Activated naive CD4-positive, alpha-beta T cell treated with anti-CD3 and anti-CD28 coated beads, Interleukin-2, amount 10 ng/mL, durations not matched to agents 7 days and 5 days (primary cell): ENCODE measurements at regions not wholly inside any gene's neighbourhood (a gene's known extent, or its start where the extent isn't known, plus 50 kb on each side); places are given as distances from the start of the nearest gene placed in this dataset.
A peak's percentile ranks its signal among the peaks of the same experiment; 100 is the strongest.

ENCODE experiments used
- CTCF ChIA-PET: fragments of 350-600 bp; sonication (Branson Sonifier 250); formaldehyde crosslinking; loops from one replicate; lab custom pipeline; 2021; ENCODE audit warnings: antibody characterized with exemption; lab: Charles Lee
- DNase-seq: peaks from one replicate; pipeline ENCODE4 v3.0.0-alpha.2; 2020
- H3K27ac Mint-ChIP-seq: one replicate; pipeline ENCODE4 v1.8.0; 2021; ENCODE audit warnings: mild to moderate bottlenecking, moderate library complexity, mixed read lengths
- H3K27me3 Mint-ChIP-seq: one replicate; pipeline ENCODE4 v1.8.0; 2021; ENCODE audit warnings: mild to moderate bottlenecking, mixed read lengths
- H3K36me3 Mint-ChIP-seq: one replicate; pipeline ENCODE4 v1.8.0; 2021; ENCODE audit warnings: mixed read lengths
- H3K4me1 Mint-ChIP-seq: one replicate; pipeline ENCODE4 v1.8.0; 2021; ENCODE audit warnings: mixed read lengths
- H3K4me3 Mint-ChIP-seq: one replicate; pipeline ENCODE4 v1.8.0; 2021; ENCODE audit warnings: mild to moderate bottlenecking, moderate library complexity, mixed read lengths
- H3K9me3 Mint-ChIP-seq: one replicate; pipeline ENCODE4 v1.8.0; 2021; ENCODE audit warnings: mixed read lengths

DNA sequence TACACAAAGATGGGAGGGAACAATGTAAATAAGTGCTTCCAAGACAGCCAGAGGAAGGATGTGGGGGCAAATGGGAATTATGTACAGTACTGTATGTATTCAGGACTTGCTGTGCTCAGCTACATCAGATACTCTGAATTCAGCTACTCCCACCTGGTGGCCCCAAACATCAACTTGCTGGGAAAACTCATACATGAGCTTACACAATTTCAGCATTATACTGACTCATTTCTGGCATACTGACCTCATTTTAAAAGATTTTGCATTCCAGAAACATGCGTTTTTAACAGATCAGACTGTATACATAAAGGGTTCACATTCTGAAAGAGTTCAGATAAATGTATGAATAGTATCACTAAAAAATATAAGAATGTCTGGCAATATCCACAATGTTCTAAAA lies 59.7 kb downstream of the GPX5 start:
- Mint-ChIP-seq H3K4me3 (no peak overlapping the region), H3K36me3 (peaks cover 13% of the 10 kb centered on the region), H3K9me3 (peaks cover 2% of the 10 kb centered on the region), H3K27ac (no peak overlapping the region), H3K4me1 (peaks cover 35% of the 10 kb centered on the region), H3K27me3 (peaks cover 47% of the 10 kb centered on the region)
- no peak for DNase-seq
- CTCF ChIA-PET, result interaction anchor here (2.1 to 2.6 kb wide), 2 partner anchors 89 to 230 kb away, joined by 7 to 8 read pairs; no protein-coding TSS in a partner anchor

DNA sequence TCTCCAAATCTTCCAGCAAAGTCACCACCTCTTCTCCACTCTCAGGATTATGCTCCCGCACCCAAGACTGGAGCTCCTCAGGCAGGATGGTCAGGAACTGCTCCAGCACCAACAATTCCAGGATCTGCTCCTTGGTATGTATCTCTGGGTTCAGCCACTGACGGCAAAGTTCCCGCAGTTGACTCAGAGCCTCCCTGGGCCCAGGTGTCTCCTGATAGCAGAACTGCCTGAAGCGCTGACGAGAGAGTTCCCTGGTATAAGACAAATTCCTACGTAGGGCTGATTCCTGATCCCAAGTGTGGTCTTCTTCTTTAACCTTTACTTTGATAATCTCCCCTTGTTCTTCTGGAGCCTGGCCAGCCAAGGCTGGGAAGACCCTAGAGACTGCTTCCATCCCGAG lies 60.6 kb downstream of the GPX5 start:
- no peak overlapping the region for H3K27ac Mint-ChIP-seq
- no peak for DNase-seq
- peaks cover 55% of the 10 kb centered on the region for H3K27me3 Mint-ChIP-seq
- peaks cover 2% of the 10 kb centered on the region for H3K9me3 Mint-ChIP-seq
- H3K4me1 Mint-ChIP-seq, result peaks cover 35% of the 10 kb centered on the region
- CTCF ChIA-PET, result interaction anchor here (2.6 kb wide), 1 partner anchor 231 kb away, joined by 8 read pairs; no protein-coding TSS in a partner anchor
- peaks cover 13% of the 10 kb centered on the region for H3K36me3 Mint-ChIP-seq
- H3K4me3 Mint-ChIP-seq, result peak overlapping the region; percentile 74

DNA sequence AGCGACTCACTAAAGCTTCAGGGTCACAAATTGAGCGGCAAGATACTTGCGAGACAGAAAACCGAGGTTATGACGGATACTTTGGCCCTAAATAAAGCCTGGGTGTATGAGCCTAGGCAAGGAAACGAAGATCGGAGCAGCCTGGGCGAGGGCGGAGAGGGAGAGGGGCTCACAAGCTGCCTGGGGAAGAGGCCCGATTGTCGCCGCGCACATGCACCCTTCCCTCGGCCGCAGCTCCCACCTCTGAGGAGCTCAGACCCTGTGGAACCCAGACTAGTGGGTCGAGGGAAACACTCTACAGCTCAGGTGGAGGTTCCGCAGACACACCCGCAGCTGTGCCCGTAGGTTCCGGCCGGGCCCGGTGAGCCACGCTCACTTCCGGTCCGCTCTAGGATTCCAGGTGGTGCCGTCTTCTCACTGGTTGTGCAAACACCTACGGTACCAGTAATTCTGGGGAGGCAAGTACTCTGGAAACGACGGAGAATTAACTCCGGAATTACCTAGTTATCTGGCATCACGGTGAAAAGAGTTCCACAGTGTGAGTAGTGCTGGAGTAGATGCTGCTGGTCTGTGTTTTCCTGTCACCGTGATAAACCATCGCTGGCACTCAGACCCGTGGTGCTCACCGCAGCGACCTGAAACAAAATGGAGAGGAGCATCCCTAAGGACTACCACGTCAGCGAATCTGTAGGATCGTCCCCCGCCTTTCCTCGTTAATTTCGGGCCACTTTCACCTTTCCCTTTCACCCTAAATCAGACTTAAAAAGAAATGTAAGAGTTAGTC lies 61.5 kb downstream of the GPX5 start:
- H3K27ac Mint-ChIP-seq, result no peak overlapping the region
- peaks cover 2% of the 10 kb centered on the region for H3K9me3 Mint-ChIP-seq
- peak overlapping the region; percentile 74 for H3K4me3 Mint-ChIP-seq
- DNase-seq, result peak; percentile 68
- peaks cover 35% of the 10 kb centered on the region for H3K4me1 Mint-ChIP-seq
- H3K27me3 Mint-ChIP-seq, result peaks cover 61% of the 10 kb centered on the region
- CTCF ChIA-PET, result interaction anchor here (0.9 to 2.6 kb wide), 2 partner anchors 20 to 232 kb away, joined by 4 to 8 read pairs; no protein-coding TSS in a partner anchor
- H3K36me3 Mint-ChIP-seq, result peaks cover 13% of the 10 kb centered on the region

DNA sequence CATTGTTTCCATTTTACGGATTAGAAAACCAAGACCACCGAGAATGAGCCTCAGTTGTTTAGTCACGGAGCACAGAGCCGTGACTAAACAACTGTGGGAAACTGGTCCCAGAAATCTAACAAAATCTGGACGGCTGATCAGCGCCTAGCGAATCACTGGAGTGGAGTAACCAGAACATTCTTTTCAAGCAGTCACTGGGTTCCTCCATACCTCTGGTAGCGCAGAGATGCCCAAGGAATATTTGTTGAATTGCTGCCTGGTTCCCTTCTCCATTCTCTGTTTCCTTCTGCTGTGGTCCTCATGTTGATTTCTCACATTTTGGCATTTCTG lies 62.0 kb downstream of the GPX5 start:
- Mint-ChIP-seq H3K9me3 (peaks cover 2% of the 10 kb centered on the region), H3K4me3 (peak overlapping the region; percentile 74), H3K27ac (no peak overlapping the region), H3K27me3 (peaks cover 65% of the 10 kb centered on the region), H3K36me3 (peaks cover 13% of the 10 kb centered on the region), H3K4me1 (peaks cover 35% of the 10 kb centered on the region)
- no peak for DNase-seq
- CTCF ChIA-PET, result no interaction called here

DNA sequence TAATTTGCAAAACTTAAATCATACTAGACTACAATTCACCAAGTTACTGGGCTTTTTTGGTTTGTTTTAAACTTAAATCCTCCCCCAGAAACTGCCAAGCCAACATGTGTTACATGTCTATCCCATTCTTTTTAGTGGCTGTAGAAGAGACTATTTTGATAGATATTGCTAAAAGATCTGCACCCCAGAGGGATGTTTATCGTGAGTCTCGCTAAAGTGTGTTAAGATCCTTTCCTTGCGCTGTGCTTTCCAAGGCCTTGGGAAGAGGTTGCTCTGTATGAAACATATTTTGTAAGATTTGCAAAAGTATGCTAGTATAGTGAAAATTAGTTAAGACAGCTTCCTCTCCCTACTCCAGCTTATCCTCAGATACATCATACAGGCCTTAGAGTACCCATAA lies 63.0 kb downstream of the GPX5 start:
- Mint-ChIP-seq H3K4me3 (peak overlapping the region; percentile 0), H3K4me1 (peaks cover 35% of the 10 kb centered on the region)

DNA sequence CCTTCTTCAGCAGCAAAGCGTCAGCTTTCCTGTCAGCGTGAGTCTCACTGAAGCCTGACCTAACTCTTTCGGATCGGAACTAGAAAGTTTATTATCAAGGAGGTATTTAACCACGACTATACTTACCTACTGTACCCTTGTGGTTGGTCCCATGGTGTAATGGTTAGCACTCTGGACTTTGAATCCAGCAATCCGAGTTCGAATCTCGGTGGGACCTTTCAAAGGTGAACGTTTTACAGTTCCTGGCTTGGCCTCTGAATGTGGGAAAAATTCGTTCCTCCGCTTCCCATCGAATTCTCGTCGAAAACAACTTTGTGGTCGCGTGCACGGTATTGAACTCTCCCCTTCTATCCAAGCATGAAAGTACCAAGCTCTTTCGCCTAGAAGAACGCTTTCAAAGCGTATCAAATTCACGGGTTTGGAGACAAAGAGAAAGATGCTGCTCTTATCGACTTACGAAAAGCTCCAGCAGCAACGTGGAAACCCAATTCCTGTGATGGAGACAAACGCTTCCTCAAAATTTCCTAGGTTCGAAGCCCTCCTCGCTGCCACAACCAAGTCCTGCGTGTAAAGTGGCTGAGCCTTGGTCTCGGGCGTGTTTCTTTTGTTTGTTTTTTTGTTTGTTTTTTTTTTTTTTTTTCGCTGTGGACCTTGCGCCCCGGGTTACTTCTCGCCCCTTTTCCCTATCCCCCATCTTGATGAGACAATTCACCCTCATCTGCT lies 63.7 kb downstream of the GPX5 start:
- Mint-ChIP-seq H3K9me3 (peaks cover 2% of the 10 kb centered on the region), H3K27ac (peak overlapping the region; percentile 79), H3K36me3 (peaks cover 13% of the 10 kb centered on the region), H3K4me1 (peaks cover 35% of the 10 kb centered on the region), H3K4me3 (peak overlapping the region; percentile 29), H3K27me3 (peaks cover 70% of the 10 kb centered on the region)
- peak; percentile 37 for DNase-seq
- CTCF ChIA-PET, result interaction anchor here (0.6 kb wide), 1 partner anchor 49 kb away, joined by 4 read pairs; no protein-coding TSS in a partner anchor

More for the DNA sequence above, 63.0 kb downstream of the GPX5 start:
- no peak for DNase-seq
- Mint-ChIP-seq H3K27me3 (peaks cover 64% of the 10 kb centered on the region), H3K27ac (no peak overlapping the region), H3K9me3 (peaks cover 2% of the 10 kb centered on the region), H3K36me3 (peaks cover 13% of the 10 kb centered on the region)
- CTCF ChIA-PET, result no interaction called here

DNA sequence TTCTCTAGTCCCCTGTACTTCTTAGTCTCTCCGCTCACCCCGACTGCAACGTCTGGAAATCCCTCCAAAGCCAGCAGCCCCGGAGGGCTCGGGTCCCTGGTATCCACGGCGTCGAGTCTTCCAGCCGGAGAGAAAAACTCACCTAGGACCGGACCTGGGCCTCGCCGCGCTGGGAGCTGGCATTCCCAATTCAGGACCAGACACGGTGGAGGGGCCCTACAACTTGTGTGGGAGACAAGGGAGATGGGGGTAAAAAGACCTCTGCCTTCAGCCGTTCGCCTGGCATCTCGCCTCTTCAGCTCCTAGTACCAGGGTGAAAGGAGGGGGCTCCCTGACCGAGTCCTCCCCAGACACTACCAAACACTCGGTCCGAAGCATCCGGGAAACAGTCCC lies 64.3 kb downstream of the GPX5 start:
- Mint-ChIP-seq H3K4me3 (peak overlapping the region; percentile 29), H3K9me3 (peaks cover 2% of the 10 kb centered on the region), H3K27ac (peak overlapping the region; percentile 79), H3K36me3 (peaks cover 13% of the 10 kb centered on the region), H3K4me1 (peaks cover 35% of the 10 kb centered on the region), H3K27me3 (peaks cover 76% of the 10 kb centered on the region)
- CTCF ChIA-PET, result interaction anchor here (0.6 kb wide), 1 partner anchor 48 kb away, joined by 4 read pairs; no protein-coding TSS in a partner anchor
- DNase-seq, result no peak

DNA sequence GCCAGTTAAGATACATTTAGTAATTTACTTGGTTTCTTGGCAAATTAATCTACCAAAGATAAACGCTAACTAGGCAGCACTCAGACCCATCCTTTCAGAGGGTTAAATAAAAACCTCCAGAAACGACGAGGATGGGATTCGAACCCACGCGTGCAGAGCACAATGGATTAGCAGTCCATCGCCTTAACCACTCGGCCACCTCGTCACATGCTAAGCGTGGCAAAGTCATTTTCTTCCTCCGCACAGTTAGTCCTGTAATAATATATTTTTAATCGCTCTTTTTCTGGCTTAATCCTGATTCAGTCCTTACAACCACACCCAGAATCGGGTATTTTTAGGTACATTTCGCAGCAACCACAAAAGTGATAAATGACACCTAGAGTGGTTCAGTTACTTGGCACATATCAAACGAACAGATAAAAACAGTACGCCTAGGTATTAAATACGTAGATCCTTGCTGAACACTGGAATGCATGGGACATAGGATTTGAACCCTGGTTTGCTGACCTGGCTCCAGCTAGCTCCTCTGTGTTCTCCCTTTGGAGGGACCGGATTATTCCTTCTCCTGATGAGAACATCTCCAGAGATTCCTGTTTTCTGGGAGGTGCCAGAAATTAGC lies 71.6 kb downstream of the GPX5 start:
- Mint-ChIP-seq H3K9me3 (no peaks in the 10 kb centered on the region), H3K36me3 (no peaks in the 10 kb centered on the region), H3K27ac (no peak overlapping the region), H3K4me3 (no peak overlapping the region), H3K4me1 (peaks cover 7% of the 10 kb centered on the region), H3K27me3 (peaks cover 65% of the 10 kb centered on the region)
- CTCF ChIA-PET, result interaction anchor here (0.7 kb wide), 1 partner anchor 97 kb away, joined by 3 read pairs; no protein-coding TSS in a partner anchor
- no peak for DNase-seq

DNA sequence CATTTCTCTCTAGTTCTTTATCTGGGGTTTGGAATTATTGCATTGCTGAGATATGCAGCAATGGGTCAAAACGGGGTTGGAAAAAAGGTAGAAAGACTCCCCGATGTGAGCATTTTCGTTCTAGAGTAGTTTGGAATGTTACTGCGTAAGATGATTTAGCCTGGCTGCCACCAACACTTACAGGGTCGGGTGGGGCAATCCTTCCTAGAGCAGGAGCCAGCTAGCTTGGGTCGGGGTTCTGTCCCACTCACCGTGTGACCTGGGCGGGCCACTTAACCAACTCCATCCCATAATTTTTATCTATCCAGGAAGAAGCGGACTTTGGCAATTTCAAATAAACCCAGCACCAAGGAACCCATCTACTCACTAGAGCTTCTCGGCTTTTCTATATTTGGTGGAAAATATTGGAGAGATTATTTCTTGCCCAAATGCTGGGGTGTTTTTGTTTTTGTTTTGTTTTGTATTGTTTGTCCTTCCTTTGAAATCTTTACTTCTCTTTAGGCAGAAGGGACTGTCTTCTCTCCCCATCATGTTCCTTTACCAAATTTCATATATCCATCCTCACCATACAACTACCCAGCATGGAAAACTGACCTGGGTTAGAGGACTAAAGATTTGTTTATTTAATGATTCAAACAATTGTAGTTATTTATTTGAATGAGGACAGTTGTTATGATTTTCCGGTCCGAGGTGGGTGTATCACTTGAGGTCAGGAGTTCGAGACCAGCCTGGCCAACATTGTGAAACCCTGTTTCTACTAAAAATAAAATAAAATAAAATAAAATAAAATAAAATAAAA lies 72.4 kb downstream of the GPX5 start:
- peaks cover 63% of the 10 kb centered on the region for H3K27me3 Mint-ChIP-seq
- no peak for DNase-seq
- H3K9me3 Mint-ChIP-seq, result no peaks in the 10 kb centered on the region
- CTCF ChIA-PET, result no interaction called here
- H3K36me3 Mint-ChIP-seq, result no peaks in the 10 kb centered on the region
- H3K4me3 Mint-ChIP-seq, result no peak overlapping the region
- peaks cover 7% of the 10 kb centered on the region for H3K4me1 Mint-ChIP-seq
- H3K27ac Mint-ChIP-seq, result no peak overlapping the region

DNA sequence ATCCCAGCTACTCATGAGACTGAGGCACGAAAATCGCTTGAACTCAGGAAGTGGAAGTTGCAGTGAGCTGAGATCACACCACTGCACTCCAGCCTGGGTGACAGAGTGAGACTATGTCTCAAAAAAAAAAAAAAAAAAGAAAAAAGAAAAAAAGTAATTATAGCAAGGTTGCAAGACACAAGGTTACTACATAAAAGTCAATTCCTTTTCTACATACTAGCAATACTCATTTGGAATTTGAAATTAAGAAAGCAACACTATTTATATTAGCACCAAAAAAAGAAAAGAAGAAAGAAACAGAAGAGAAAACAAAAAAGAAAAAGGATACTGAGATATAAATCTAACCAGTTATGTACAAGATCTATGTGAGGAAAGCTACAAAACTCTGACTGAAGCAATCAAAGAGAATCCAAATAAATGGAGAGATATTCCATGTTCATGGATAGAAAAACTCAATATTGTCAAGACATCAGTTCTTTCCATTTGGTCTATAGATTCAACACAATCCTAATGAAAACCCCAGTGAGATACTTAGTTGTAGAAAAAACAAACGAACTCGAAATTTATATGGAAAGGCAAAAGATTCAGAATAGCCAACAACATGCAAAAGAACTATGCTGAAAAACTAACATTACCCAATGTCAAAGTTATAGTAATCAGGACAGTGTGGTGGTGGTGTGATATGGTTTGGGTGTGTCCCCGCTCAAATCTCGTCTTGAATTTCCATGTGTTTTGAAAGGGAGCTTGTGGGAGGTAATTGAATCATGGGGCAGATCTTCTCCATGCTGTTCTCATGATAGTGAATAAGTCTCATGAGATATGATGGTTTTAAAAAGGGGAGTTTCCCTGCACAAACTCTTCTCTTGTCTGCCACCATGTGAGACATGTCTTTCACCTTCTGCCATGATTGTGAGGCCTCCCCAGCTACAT lies 73.3 kb downstream of the GPX5 start:
- no peaks in the 10 kb centered on the region for H3K36me3 Mint-ChIP-seq
- CTCF ChIA-PET, result no interaction called here
- H3K27ac Mint-ChIP-seq, result no peak overlapping the region
- no peak overlapping the region for H3K4me3 Mint-ChIP-seq
- peaks cover 60% of the 10 kb centered on the region for H3K27me3 Mint-ChIP-seq
- H3K9me3 Mint-ChIP-seq, result no peaks in the 10 kb centered on the region
- peaks cover 7% of the 10 kb centered on the region for H3K4me1 Mint-ChIP-seq
- DNase-seq, result no peak

DNA sequence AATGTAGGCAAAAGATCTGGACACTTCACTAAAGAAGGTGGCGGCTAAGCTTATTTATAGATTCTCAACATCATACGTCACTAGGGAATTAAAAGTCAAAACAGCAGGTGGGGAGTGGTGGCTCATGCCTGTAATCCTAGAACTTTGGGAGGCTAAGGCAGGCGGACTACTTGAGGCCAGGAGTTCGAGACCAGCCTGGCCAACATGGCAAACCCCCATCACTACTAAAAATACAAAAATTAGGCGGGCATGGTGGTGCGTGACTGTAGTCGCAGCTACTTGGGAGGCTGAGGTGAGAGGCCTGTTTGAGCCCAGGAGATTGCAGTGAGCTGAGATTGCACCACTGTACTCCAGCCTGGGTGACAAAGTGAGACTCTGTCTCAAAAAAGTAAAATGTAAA lies 74.6 kb downstream of the GPX5 start:
- no peak overlapping the region for H3K27ac Mint-ChIP-seq
- no peaks in the 10 kb centered on the region for H3K36me3 Mint-ChIP-seq
- no peaks in the 10 kb centered on the region for H3K9me3 Mint-ChIP-seq
- CTCF ChIA-PET, result no interaction called here
- no peak for DNase-seq
- H3K4me3 Mint-ChIP-seq, result no peak overlapping the region
- H3K4me1 Mint-ChIP-seq, result peaks cover 7% of the 10 kb centered on the region
- peaks cover 52% of the 10 kb centered on the region for H3K27me3 Mint-ChIP-seq

DNA sequence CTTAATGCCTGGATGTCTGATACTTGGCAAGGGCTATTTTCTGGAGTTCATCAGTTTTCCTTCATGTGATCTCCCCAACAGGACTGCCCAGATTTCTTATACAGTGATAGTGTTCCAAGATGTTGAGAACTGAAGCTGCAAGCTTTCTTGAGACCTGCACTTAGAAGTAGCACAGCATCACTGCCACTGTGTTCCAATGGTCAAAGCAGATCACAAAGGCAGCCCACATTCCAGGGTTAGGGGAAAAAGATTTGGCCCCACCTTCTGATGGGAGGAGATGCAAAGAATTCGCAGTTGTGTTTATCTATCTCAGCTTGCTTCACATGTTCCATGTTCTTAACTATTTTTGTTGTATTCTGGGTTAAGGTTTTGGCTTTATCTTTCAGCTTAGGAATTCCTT lies 78.2 kb downstream of the GPX5 start:
- Mint-ChIP-seq H3K4me1 (peaks cover 5% of the 10 kb centered on the region), H3K27ac (no peak overlapping the region), H3K27me3 (peaks cover 61% of the 10 kb centered on the region), H3K36me3 (no peaks in the 10 kb centered on the region), H3K4me3 (no peak overlapping the region), H3K9me3 (no peaks in the 10 kb centered on the region)
- DNase-seq, result no peak
- CTCF ChIA-PET, result no interaction called here
